ENCODE measurements at regions not wholly inside any gene's neighbourhood (a gene's known extent, or its start where the extent isn't known, plus 50 kb on each side); places are given as distances from the start of the nearest gene placed in this dataset.

GRCh38 chr7:7131273-7131672, 51.1 kb upstream of the C1GALT1 start:
- no peak for TF ChIP-seq ZFX (IDR thresholded peaks at IDR 0.05; ENCODE audit: borderline replicate concordance)
- no peak for TF ChIP-seq CTCF (IDR thresholded peaks at IDR 0.05)
- no peak overlapping the region for H3K27ac ChIP-seq
